GM18907 (cell line): ENCODE measurements at regions not wholly inside any gene's neighbourhood (a gene's known extent, or its start where the extent isn't known, plus 50 kb on each side); places are given as distances from the start of the nearest gene placed in this dataset.
"Not testable (repeated sequence)": the region's sequence is repeated elsewhere in the genome, so short reads cannot be mapped to it uniquely, and the experiment has no call there.

ENCODE experiments used
- ATAC-seq: cut with Tn5 transposase; IDR thresholded peaks from one replicate; pipeline ENCODE4 v1.9.1; 2021; ENCODE audit warnings: mild to moderate bottlenecking, moderate library complexity; ENCODE audit not compliant: unreplicated experiment

DNA sequence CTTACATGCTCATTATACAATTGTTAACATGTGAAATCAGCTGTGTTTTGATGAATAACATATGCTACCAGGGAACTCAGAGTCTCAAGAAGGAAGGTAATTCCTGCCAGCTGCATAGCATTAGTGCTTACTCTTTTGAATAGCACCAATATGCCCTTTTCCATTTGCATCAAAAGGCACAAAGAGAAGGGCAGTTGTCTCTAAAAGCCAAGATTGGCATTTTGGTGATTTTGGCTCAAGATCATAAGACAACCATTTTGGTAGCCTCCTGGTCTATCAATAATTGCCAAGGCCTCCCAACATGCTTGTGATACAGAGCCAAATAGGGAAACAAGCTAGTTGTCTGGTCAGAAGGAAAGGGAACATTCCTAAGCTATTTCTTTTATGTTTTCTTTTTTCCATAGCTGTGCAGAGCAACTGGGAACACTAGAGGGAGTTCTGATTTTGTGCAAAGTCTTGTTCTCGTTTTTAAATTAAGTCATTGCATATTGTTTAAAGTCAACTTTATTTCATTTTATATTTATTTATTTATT is 416.7 kb upstream of the CHORDC1 start:
- ATAC-seq: no peak

DNA sequence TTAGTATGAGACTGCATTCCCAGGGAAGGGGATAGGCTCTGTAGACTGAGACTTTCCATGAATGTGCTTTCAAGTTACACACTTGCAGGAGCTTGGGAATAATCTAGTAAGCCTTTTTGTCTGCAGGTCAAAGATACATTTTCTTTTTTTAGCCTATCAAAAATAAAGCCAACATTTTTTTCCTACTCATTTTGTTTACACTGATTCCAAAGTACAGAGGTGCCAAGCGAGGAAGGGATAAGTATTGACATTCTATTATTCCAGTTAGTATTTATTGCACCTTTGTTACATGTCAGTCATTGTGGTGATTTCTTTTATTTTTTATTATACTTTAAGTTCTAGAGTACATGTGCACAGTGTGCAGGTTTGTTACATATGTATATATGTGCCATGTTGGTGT is 413.0 kb upstream of the CHORDC1 start:
- ATAC-seq: no peak

DNA sequence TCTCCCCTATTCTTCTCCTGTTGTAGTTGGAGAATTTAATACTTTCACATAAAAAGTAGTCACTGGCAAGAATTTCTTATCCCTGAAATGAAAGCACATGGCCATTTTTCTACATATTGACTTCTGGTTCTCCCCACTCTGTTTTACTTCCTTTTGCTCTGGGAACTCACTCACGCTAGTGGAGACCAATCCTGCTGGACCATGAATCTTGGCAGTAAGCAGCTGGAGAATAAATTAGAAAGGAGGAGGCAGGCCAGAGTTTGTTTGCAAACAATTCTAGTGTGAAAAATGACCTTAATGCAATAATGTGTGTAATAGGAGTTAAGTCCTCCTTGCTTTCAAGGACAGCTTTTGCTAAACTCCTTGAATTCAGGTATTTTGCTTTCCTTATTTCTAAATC is 412.3 kb upstream of the CHORDC1 start:
- ATAC-seq: no peak

DNA sequence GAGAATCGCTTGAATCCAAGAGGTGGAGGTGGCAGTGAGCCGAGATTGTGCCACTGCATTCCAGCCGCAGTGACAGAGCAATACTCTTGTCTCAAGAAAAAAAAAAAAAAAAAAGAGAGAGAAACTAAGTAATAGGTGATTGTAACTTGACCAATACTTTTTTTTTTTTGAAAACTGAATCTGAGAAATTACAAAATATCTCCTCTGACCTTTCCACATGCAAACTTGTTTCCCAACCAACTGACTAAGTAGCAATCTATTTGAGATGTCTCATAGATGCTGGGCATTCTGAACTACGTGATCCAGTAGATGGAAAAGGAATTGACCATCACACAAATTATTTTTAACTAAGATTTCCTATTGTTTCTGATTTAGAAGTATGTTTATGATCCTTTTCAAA is 407.3 kb upstream of the CHORDC1 start:
- no peak for ATAC-seq

DNA sequence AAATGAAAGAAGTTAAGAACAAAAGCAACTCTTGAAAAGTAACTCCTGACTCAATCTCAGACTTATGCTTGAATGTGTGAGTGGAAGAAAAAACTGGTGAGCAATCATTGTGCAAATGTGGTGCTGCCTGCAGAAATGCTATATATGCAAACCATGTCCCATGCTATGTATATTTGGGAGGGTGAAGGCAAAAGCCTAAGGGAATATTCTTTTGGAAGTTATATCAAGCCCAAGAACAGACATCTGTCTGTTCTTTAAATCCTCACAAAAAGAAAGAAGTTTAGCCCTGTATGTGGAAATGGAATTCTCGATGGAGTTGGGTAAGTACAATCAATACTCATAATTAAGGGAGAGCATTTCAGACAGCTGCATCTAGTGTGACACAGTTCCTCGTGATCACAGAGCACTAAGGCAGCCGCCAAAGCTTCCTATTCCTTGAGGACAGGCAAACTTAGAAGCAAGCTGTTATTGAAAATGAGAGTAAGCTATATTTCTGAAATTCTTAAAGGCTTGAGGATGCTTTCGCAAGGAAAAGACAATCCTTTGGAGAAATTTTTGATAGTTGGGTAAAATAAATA is 406.5 kb upstream of the CHORDC1 start:
- ATAC-seq: no peak

DNA sequence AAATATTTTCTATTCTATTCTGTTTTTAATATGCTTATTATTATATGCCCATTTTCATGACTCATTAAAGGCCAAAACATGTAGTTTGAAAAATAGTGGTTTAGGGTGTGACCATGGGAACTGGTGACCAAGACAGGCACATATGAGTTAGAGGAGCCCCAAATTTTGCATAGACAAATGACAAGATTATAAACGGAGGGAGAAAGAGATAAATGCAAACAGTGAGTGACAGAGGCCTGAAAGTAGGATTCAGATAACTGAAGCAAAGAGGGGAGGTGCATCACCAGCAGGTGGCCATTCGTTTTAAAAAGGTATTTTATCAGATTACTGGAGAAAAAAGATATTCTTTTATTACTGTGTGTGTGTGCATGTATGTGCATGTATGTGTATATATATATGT is 391.5 kb upstream of the CHORDC1 start:
- ATAC-seq: no peak

DNA sequence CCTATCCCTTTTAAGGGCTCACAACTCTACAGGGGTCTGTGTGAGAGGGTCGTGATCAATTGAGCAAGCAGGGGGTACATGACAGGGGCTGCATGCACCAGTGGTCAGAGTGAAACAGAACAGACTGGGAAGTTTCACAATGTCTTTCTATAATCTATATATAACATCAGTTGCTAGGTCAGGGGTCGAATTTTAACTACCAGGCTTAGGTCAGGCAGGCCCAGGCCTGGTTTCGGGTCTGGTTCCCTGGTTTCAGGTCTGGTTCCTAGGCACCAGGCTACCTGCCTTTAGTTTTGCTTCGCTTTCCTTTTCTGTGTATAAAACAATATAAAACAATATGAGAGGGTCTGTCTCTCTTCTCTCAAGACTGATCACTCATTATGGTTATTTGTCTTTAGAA is 390.2 kb upstream of the CHORDC1 start:
- not testable (repeated sequence) for ATAC-seq

DNA sequence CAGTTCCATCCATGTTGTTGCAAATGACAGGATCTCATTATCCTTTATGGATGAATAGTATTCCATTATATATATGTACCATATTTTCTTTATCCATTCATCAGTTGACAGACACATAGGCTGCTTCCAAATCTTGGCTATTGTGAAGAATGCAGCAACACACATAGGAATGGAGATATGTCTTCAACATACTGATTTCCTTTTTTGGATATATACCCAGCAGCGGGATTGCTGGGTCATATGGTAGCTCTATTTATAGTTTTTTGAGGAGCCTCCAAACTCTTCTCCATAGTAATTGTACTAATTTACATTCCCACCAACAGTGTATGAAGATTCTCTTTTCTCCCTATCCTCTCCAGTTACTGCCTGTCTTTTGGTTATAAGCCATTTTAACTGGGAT is 383.9 kb upstream of the CHORDC1 start:
- no peak for ATAC-seq

DNA sequence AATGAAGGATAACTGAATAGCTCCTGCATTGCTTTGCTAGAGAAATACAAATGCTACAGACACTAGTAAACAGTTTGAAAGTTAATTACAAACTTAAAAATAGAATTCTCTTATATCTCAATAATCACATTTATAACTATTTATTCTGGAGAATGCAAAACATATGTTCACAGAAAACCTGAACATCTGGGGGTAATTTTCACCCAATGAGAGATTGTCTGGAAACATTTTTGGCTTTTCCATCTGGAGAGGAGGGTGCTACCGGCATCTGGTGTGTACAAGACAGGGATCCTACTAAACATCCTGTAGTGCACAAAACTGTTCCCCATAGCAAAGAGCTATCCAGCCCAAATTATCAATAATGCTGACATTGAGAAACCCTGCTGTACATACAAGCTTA is 378.4 kb upstream of the CHORDC1 start:
- no peak for ATAC-seq

DNA sequence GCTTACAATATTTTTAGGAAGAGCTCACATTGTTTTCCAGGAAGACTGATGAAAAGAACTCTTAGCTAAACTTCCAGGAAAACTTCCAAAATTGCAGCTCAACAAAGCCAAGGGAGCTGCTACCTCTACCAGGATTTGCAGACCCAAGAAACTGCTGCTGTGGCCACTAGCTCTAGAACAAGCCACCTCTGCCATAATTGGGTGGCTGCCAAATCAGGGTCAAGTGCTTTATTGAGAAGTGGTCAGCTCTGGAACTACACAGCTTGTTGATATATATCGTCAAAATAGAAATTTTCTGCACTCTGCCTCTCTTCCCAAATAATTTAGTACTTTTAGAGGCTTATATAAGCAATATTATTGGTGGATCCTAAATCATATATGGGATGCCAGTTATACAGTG is 371.8 kb upstream of the CHORDC1 start:
- no peak for ATAC-seq

DNA sequence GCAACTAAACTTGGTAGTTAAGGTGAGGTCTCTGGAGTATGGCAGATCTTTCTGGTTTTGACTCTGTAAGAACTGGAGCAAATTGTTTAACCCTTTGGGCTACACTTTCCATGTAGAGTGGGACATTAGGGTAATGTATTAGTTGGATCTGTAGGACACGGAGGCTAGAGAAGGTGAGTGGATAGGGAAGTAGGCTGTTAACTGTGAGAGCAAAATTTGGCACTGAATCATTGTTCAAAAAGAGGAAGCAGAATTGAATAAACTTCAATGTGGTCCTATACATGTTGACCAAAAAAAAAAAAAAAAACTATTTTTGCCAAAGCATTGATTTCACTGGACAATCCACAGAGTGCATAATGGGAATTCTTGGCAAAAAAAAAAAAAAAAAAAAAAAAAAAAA is 370.2 kb upstream of the CHORDC1 start:
- ATAC-seq: no peak

DNA sequence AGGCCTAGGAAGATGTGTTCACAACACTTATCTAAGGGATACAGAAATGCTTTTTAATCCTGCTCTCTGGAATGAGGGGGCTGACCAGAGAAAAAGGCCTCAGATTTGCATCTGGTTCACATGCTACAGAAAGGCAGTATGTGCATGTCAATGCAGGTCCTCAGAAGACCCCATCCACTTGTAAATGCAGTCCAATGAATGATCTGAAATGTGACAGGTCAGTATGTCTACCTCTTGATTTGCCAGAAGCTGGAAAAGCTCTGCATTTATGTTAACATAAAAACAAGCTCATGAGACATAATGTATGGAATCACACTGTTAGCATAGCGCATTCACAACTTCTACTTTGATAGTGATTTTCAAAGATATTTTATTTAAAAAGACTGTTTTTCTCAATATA is 367.4 kb upstream of the CHORDC1 start:
- ATAC-seq: no peak

DNA sequence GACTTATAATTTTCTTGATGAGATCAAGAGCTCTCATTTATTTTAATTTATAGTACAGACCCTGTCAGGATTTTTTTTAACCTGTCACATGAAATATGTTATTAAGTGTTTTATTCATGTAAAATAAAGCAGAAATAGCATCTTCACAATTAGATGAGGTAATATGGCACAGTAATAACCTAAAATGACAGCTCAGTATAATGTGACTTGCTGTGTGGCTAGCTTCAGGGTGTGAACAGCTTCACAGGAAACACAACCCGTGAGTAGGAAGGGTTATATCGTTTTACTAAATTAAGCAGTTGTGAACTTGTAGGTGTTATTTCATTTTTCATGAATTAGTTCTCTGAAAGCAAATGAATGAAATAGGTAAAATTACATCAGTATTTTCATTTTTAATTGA is 366.9 kb upstream of the CHORDC1 start:
- ATAC-seq: no peak

DNA sequence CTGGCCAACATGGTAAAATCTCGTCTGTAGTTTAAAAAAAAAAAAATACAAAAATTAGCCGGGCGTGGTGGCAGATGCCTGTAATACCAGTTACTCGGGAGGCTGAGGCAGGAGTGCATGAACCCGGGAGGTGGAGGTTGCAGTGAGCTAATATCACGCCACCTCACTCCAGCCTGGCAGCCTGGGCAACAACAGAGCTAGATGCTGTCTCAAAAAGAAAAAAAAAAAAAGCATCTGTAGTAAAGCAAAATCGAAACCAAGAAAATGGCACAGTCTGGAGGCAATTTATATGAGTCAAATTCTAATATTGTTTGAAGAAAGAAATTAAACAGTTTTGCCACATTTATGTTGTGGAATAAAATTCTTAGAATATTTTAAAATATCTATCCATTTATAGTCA is 365.0 kb upstream of the CHORDC1 start:
- ATAC-seq: no peak

DNA sequence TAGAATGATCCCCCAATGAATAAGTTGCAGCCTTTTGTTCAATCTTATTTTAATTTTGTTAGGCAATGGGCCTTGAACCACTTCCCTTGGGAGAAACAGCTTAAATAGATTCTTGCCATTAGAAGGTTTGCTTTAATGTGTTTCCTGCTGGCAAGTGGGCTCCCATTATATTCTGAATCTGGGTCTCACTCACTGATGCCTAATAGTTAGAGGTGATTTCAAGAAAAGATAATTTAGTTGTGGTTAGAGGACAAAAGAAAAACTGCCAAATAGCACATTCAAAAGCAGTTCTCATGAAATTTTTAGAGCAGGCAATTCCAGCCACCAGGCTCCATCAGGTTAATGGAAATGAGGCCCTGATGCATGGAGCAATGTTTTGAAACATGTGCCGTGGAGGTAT is 362.6 kb upstream of the CHORDC1 start:
- no peak for ATAC-seq

DNA sequence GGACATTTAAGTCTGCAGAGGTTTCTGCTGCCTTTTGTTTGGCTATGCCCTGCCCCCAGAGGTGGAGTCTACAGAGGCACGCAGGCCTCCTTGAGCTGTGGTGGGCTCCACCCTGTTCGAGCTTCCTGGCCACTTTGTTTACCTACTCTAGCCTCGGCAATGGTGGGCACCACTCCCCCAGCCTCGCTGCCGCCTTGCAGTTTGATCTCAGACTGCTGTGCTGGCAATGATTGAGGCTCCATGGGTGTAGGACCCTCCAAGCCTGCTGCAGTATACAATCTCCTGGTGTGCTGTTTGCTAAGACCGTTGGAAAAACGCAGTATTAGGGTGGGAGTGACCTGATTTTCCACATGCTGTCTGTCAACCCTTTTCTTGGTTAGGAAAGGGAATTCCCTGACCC is 360.1 kb upstream of the CHORDC1 start:
- ATAC-seq: not testable (repeated sequence)

DNA sequence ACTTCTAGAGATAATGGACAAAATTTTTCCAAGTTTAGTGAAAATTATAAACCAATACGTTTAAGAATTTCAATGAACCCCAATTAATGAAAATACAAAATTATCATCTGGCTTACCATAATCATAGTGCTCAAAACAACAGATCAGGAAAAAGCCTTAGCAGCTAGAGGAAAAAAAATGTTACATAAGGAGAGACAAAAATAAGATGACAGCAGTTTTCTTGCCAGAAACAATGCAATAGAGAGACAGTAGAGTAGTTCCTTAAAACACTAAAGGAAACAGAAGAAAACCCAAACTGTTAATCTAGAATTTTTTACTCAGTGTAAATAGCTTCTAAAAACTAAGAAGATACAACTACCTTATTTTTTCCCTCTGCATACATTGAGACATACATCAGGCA is 341.7 kb upstream of the CHORDC1 start:
- no peak for ATAC-seq

DNA sequence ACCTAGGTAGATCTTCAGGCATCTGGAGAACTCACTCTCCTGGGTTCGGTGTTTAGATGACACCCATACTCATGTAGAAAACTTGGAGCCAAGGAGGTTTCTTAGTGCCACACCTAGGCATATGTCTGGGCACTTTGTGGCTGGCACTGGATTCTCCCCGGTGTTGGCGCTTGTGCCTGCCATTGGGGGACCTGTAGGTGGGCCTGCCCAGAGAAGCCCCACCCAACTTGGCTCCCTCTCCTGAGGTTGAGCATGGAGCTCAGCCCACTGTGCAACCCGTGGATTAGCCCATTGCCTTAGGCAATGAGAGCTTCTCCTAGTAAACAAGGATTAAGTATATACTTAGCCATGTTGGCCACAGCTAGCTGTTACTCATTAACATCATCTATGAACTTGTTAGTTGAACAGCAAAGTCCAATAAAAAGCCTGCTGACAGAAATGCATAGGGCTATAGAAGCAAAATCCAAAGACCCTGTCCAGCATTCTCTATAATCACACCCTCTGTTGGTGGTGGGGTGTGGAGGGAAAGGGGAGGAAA is 335.5 kb upstream of the CHORDC1 start:
- no peak for ATAC-seq

DNA sequence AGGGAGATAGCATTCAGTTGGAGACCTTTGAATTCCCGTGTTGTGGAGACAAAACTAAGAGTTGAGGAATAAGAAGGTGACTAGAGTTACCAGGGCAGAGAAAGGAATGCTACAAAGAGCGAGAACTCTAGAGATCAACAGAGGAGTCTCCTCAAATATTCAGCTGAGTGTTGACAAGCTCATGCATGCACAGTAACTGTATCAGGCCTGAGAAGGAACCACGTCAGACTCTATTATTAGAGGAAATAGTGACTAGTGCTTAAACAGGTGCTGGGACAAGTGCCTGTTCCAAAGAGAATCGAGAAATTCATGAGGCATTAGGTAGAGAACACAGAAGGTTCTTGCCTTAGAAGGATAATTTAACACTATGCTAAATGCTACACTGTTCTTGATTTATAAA is 333.8 kb upstream of the CHORDC1 start:
- ATAC-seq: no peak

DNA sequence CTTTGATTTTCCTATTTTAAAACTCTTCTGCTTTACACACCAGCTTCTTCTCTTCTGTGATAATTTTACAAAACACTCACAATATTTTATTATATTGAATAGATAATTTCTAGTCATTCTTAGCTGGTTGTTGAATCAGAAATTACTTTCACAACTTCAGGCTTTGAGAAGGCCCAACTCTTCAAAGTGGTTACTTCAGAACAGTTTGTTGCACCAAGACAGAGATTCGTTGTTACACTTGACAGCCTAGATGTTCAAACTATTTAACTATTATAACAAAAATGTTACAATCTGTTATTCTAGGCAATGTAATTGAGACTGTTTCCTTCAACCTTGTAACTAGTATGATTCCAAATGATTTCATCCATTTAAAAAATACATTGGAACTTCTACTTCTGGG is 333.2 kb upstream of the CHORDC1 start:
- ATAC-seq: no peak

DNA sequence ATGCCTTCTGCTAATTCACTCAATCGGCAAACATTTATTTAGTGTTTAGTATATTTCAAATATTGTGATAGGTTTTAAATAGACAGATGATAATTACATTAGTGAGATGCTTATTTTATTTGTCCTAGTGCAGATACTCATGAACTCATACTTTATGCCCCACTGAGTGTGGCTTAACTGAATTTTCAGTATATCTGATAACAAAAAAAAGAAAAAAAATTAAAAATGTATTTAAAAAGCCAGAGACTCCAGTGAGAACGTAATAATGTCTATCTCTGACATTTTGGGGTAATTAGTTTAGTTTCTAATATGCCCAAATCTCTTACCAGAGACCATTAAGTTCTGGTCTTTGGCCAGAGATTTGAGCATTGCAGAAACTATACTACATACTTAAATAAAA is 332.6 kb upstream of the CHORDC1 start:
- no peak for ATAC-seq

DNA sequence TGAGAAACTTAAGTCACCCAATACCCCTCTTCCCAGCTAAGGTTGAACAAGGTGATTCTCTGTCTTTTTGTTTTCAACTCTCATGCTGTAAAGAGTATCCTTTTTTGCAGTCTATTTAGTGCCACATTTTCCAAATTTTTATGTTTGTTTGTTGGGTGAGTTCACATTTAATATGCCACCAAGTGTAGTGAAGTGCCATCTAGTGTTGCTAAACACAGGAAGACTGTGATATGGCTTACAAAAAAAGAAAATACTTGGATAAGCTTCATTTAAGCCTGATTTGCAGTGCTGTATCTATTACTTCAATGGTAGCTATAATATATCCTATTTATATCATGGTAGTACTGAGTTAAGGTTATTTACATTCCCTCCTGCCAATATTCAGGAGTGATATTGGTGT is 319.2 kb upstream of the CHORDC1 start:
- no peak for ATAC-seq

DNA sequence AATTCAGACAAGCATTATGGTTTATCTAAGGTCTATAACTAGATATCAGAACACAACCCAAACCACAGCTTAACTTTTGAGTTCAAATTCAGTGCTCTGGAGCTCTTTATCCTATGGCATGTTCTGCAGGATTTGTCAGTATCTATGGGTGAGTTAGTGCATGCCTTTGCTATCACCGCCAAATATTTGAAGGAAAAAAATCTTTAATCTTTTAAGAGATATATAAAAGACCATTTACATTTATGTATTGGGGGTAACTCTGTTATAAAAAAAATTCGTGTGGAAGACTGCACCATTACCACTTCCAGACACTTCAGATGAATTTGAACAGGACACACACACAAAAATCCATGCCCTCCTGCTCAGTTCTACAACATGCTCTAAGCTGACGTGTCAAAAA is 313.5 kb upstream of the CHORDC1 start:
- no peak for ATAC-seq
